NCI-H1417 (cell line): ENCODE measurements at regions not wholly inside any gene's neighbourhood (a gene's known extent, or its start where the extent isn't known, plus 50 kb on each side); places are given as distances from the start of the nearest gene placed in this dataset.
"Not testable (repeated sequence)": the region's sequence is repeated elsewhere in the genome, so short reads cannot be mapped to it uniquely, and the experiment has no call there.

Experiments used
- DNase-seq, 3 experiments: peaks; one replicate each; lab custom pipeline; 2025; lab: John Stamatoyannopoulos, UW

DNA sequence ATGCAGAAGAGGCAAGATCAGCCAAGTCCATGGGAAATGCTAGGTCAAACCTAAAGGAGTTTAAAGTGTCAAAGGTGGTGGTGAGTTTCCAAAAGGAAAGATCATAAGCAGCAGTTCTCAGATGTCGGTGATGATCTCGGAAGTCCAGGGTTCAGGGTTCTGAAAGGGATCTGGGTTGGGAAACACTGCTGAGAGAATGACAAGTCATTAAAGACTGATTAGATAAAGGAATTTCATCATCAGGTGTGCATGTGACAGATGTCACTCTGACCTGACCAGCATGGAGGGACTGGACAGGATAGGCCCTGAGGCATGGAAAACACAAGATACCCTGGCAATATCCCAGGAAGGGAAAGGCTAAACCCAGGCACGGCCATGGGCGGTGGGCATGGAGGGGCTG is 195.7 kb upstream of the TBL1X start:
- DNase-seq, result no peak

DNA sequence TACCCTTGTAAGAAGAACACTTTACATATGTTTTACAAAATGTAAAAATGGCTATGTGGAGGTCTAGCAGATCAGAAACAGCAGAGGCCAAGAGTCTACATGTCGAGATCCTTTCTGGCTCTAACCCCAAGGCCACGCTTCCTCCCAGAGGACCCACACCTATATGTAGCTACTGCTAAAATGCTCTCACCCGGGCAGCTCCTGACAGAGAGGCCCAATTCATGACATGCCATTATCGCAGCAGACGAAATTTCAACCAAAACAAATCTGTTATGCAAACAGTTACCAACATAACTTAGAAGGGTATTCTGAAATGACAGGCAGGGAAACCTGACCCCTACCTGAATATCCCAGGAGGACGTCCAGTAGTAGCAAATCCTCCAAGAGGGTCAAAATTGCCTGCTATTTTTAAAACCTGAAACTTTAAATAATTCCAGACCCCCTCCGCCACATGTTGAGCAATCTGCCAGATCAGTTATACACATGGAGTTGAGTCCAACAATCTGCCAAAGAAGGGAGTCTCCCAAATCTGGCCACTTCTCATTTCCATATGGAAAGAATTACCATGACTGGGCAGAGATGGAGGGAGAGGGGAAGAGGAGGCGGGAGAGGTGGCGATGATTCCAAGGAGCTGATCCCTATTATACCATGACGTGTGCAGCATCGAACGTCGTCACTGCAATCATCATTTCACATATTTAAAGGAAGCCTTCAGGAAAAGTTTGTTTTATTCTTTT is 192.9 kb upstream of the TBL1X start:
- DNase-seq, result no peak

DNA sequence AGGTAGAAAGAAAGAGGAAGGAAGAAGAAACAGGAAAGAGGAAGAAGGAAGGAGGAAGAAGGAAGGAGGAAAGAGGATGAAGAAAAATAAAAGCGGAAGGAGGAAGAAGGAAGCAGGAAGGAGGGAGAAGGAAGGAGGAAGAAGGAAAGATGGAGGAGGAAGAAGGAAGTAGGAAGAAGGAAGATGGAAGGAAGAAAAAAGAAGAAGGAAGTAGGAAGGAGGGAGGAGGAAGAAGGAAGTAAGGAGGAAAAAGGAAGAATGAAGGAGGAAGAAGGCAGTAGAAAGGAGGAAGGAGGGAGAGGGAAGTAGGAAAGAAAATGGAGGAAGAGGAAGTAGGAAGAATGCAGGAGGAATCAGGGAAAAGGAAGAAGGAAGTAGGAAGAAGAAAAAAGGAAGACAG is 191.1 kb upstream of the TBL1X start:
- no peak for DNase-seq

DNA sequence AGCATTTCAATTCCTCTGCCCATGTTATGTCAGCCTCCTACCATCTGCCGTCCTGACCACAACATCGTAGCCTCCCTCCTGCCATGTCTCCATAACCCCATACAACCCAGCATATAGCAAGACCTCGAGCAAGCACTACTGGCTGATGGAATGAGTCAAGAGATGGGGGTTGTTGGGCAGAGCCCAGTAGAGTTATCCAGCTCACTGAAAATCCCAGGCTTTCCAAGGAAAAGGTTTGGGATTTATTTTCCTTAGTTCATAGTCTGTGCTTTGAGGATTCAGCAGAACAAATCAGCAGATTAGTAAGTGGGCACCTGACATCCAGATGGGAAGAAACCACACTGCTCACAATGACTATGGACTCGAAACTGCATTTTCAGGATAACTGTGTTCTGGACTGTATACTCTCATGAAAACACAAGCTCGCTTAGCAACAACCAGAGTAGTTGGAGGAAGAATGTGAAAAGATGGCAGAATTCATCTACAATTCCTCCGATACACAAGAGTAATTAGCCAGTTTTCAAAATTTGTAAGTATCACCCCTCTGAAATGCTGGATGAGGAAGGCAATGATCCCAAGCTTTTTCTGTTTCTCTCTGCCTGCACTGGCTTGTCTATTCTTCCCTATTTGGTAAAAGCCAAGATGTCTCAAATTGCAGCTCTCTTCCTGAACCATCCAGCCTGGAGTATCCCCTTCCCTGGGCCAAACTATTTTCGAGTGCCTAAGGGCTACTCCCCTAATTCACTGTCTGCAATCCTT is 186.2 kb upstream of the TBL1X start:
- no peak for DNase-seq

DNA sequence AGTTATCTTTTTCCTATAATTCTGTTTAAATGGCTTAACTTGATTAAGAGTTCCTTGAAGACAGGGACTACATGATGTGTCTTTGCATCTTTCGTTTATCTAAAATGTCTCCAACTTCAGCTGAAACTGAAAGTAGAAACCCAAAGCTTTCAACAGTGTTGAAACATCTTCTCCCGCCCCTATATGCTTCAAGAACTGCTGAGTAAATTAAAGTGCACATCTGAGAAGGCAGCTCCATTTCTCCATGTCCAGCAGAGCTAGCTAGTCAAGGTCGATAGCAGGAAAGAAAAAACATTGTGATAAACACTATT is 185.7 kb upstream of the TBL1X start:
- DNase-seq, result no peak

DNA sequence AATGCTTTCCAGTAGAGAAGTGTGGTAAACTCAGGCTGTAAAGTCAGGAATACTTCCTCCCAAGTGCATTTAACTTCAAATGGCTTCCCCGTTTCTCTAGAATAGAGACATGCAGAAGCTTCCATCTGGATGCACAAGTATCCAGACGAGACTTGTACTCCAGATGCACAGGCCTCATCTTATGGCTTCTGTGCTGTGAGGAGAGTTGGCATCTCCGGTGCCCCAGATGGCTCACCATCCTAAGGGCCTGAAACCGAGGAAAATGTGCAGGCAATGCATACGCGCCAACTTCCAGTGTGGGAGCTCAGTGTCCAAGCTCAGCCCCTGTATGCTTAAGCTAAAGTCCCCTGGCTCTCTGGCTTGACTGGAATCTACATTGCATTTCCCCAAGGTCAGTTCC is 184.0 kb upstream of the TBL1X start:
- no peak for DNase-seq

DNA sequence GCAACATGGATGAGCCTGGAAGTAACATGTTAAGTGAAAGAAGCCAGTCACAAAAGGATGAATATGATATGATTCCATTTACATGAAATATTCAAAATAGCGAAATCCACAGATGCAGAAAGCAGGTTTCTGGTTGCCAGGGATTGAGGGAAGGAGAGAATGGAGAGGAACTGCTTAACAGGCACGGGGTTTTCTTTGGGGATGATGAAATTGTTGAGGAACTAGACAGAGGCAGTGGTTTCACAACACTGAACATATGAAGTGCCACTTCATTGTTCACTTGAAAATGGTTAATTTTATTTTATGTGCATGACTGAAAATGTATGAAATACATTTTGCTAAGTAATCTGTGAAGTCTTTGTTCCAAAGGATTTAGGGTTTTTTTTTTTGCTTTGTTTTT is 182.5 kb upstream of the TBL1X start:
- DNase-seq, result peak in 1 of 3 experiments; percentile 60

DNA sequence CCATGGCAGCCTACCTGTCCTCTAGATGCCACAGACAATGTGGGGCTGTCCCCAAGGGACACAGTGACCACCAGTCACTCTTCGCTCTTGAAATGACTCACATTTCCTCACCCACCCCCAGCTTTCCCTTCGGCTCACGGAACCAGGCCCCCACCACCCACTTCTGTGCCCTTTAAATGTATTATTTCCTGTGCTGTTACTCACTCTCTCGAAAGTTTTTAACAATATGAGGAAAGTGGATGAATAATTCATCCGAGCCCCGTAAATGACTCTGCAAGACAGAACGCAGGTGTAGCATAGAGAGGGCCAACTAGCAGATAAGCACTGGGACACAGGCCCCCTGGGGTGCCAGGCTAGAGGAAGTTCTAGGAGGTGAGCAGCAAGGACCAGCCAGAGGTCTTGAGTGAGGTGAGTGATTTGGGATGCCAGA is 179.5 kb upstream of the TBL1X start:
- no peak for DNase-seq

DNA sequence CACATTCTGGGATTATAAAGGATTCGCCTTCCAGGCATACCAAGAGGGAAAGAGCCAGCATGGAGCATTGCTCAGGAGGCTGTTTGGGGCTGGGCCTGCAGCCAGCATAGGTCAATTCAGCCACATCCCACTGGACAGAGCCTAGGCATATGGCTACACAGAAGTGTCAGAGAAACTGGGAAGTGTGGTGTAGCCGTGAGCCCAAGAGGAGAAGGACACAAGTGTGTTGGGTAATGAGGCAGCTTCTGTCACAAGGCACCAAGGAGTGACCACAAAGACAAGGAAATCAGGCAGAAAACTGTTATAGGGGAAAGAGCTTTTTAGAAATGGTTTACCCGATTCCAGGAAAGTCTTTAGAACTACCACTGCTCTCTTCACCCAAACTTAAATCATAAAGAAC is 178.6 kb upstream of the TBL1X start:
- no peak for DNase-seq

DNA sequence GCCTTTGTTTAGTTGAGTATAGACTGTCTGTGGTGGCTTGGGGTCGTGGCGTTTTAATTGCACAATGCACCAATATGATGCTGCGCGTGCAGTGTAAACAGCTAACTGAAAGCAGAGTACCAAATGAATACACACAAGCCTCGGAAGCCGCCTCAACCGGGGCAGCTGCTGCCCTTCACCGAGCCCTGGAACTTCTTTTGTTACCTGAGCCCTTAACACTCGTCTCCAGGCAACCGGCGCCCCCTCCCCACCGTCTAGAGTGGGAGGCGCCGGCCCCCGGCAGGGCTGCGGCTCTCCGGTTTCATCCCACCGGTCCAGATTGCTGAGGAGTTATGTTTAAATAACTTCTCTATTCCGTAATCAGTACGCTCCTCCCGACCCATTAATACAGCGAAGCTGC is 173.2 kb upstream of the TBL1X start:
- DNase-seq, result peak; percentile 75 to 98 (median 93)

DNA sequence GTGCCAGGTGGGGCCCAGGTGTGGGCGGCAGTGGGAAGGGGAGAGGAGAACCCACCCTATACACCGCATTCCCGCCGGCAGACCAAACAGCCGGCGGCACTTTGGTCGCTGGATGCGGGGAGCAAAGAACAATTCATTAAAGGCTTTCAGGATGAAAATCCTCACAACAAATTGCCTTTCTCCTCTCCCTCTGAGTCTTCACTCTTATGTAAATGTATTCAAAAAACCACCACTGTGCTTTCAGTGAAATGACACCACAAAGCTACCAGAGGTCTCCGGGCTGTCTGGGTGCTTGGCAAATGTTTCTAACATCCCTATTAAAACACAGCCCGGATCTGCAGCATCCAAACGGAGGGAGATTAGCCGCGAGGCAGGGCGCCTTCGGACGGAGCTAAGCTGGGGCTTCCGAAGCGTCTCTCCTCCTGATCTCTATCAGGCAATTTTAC is 171.8 kb upstream of the TBL1X start:
- no peak for DNase-seq

DNA sequence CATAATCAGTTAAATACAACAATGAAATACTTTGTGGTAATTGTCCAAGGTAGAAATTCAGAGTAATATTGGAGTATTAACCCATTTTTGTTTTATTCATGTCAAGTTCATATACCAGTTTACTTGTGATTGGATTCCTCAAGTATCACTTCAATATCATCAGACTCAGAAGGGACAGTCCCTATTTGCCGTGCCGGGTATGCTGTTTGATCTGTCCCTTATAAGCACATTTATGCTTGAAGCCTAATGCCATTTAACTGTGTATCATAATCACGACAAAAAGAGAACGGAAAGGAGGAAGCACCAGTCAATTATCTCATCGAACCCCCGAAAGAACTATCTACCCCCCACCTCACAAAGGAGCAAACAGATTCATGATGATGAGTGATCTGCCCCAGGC is 171.0 kb upstream of the TBL1X start:
- DNase-seq, result no peak

DNA sequence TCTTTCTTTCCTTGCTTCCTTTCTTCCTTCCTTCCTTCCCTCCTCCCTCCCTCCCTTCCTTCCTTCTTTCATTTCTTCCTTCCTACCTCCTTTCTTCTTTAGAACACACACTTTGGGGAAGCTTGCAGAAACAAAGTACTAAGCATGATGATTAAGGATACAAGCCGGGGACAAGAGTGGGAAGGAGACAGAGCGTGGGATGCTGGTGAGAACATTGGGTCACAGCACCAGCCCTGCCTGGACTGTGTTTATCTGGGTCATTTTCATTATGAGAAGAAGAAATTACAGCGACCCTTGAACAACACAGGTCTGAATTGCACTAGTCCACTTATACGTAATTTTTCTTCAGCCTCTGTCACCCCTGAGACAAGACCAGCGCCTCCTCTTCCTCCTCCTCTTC is 169.3 kb upstream of the TBL1X start:
- DNase-seq, result no peak

DNA sequence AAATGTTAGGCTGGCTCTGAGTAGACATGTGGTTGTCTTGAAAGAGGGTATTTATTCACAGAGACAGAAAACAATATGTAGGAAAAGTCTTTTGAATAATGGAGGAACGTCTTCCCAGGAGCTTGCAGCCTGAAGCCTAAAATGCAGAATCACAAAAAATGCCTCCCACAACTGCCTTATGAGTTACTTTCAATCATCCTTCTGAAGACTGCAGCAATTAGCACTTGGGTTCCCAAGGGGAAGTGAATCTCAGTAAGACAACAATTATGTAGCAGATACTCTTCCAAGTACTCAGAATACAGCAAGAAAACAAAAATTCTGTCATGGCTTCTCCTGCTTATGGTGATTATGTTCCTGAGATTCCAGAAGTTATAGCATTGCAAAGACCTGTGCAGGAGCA is 166.6 kb upstream of the TBL1X start:
- DNase-seq, result no peak

DNA sequence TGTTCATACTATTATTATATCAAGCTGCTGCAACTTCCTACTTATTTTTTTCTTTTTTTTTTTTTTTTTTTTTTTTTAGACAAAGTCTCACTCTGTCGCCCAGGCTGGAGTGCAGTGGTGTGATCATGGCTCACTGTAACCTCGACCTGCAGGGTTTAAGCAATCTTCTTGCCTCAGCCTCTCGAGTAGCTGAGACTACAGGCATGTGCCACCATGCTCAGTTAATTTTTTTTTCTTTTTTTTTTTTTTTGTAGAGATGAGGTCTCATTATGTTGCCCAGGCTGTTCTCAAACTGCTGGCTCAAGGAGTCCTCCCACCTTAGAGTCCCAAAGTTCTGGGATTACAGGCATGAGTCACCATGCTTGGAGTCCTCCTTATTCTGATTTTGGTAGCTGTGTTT is 165.2 kb upstream of the TBL1X start:
- DNase-seq, result not testable (repeated sequence)

DNA sequence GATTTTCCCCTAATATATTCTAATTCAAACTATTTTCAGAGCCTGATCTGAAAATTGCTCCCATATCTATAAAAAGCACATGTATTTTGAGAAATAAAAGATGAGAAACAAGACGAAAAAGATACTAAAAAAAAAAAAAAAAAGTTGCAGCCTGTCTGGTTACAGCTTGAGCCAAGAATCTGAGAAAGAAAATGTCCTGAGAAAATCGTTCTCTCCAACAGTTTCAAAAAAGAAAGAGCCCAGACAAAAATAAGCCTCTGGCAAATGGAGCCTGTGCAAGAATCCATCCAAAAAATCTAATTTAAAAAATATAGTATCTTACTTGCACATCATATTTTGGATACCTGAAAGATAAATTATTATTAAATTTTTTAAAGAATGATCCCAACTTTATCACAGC is 163.0 kb upstream of the TBL1X start:
- no peak for DNase-seq

DNA sequence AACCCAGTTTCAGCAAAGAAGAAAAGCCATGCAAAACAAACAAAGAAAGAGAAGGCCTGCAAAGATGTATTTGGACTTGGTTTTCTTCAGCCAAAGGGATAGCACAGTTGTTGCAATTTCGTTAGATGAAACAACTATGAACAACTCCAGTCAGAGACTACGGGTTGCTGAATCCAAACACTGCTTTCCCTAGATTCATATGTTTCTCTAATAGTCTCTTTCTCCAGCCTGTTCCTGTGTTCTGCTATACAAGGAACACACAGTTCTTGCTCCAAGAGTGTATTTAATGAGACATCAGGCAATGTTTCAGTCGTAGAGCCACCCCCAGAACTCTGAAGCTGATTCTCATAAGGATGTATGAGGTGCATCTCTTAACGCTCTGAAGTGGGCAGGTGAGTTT is 162.5 kb upstream of the TBL1X start:
- DNase-seq, result no peak

DNA sequence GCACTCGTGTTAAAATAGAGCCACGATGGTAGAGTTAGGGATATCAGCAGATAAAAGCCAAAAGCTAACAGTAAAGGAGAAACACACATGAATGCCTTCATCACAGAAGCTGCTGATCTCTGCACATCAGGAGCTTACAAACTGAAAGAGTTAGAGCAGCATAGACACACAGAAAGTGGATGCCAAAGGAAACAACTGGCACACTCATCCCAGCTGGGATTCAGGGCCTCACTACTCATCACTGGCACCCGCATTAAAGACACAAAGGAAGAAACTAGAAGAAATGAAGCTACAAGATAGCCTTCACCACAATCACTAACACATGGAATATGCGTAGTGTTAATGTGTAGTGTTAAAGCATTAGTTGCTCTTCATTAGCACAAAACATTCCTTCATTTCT is 156.4 kb upstream of the TBL1X start:
- DNase-seq, result no peak

DNA sequence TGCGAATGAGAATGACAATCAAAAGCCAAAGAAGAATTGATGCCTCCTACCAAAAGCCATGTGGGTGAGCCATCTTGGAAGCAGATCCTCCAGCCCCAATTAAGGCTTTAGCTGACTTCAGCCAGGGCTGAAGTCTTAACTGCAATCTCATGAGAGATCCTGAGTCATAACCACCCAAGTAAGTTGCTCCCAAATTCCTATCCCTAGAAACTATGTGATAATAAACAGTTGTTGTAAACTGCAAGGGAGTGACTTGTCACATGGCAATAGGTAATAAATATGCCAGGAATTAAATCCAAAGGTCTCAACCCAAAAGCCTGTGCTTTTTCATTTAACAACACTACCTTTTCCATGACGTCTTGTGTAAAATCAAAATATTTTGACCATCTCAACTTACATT is 154.2 kb upstream of the TBL1X start:
- DNase-seq, result no peak

DNA sequence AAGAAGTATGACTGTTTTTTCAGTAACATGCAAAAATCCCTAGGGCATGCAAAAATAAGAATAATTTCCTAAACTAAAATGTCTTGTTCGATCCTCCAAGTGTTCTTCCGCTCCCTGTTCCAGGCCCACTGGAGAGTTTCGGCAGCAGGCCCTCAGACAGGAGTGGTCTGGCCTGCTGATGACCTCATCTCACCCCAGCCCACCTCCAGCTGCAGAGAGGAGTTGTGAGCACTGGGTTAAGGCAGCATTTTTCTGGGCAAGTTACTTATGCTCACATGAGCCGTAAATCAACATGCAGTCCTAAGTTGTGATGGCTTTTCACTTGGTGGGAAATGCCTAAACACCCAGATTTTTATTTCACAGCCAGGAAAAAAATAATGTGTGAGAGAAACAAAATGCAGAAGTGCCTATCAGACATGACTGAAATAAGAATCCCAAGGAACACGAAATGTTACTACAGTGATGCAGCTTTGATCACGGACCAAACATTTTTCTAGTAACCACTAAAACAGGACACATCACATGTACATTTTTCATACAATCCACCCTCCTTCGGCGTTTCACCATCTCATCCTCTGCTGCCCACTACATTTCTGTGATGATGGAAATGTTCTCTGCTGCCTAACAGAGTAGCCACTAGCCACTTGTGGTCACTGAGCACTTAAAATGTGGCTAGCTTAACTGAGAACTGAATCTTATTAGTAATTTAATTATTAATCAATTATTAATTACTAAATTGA is 153.3 kb upstream of the TBL1X start:
- no peak for DNase-seq

DNA sequence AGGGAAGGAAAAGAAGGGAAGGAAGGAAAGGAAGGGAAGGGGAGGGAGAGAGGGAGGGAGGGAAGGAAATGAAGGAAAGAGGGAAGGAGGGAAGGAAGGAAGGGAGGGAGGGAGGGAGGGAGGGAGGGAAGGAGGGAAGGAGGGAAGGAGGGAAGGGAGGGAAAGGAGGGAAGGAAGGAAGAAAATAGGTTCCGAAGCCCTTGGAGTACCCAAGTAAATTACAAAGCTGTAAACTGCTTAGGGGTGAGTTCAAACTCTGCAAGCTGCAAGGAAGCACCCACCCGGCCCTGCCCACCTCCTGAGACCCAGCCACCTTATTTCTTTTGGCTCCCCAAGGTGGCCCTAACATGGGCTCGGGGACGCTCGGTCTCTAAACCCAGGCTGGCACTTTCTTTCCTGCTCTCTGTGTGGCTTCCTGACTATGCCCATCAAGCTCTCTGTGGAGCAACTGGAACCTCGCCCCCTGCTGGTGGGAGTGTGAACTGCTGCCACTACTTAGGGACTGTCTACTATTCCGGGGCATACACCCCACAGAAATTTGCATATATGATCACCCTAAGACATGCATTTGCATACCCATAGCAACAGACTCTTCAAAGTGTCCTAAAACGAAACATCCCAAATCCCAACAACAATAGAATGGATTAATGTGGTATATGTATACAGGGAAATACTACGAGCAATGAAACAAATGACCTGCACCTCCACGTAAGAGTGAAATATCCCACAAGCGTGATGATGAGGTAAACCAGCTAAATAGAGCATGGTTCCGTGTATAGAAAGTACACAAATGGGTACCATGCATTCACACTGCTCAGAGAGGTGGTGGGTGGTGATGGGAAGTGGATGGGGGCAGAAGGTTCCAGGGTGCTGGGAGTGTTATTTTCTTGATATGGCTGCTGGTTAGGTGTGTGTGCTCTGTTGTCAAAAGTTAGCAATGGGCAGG is 151.7 kb upstream of the TBL1X start:
- peak; percentile 16 to 47 (median 34) for DNase-seq

DNA sequence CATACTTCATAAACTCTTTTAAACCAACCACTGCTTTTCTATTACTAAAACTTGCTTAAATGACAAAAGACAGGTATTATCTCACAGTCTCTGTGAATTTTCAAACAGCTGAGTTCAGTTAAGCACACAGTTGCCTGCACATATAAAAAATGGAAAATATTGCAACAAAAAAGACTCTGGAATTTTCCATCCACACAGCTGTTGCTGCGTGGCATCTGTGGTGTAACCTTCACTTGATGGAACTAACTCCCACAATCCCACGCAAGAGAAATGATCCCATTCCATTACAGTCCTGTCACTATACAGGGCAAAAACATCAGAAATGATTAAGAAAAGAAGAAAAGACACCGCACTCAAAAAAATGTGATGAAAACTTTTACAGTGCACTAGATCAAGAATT is 149.8 kb upstream of the TBL1X start:
- no peak for DNase-seq
